ENCODE measurements at regions not wholly inside any gene's neighbourhood (a gene's known extent, or its start where the extent isn't known, plus 50 kb on each side); places are given as distances from the start of the nearest gene placed in this dataset.
"Not testable (repeated sequence)": the region's sequence is repeated elsewhere in the genome, so short reads cannot be mapped to it uniquely, and the experiment has no call there.

DNA sequence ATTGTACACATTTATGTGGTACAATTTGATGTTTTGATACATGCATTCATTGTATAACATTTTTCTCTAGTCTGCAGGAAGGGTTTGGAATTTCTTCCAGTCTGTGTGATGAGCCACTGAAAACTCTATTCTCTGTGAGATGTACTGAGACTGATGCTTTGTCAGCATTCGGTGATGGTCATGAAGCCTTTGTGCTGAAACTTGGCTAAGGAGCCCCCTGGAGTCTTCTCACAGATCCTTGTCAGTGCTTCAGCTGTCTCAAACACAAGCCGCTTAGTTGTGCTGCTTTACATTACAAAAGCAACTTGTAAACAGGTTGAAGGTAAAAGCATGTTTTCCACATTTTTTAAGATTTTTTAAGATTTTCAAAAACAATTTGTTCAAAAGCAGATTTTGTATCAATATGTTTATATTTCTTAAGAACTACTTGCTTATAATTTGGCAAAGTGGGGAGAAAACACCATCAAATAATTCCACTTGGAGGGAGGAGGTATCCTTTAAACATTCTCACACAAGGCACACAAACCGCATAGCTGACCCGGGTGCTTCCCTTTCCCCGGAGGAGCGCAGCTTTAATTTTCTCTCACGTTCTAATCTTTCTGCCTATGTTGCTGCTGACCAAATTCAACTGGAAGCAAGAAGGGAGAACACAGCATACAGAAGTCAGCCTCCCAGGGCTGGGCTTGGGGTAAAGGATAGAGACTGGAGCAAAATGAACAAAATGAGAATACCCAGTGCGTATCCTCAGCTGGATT is 249.8 kb upstream of the VSTM2A start:
- no peak for DNase-seq

DNA sequence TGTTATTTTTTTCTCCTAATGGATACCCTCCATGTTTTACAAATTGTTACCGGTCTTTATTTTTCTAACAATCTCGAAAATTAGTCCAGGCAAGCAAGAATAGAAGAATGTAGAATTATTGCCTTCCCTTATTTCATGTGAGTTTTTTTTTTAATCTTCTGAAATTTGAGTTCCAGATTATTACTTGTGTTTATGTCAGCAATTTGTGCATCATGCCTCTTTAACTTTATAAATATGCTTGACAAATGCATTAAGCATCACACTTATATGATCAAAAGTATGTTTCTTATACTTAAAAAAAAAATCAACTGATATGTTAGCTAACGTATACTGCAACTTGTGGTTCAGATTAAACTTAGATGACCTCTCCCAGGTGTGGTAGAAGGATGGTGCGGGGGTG is 242.7 kb upstream of the VSTM2A start:
- no peak for DNase-seq

DNA sequence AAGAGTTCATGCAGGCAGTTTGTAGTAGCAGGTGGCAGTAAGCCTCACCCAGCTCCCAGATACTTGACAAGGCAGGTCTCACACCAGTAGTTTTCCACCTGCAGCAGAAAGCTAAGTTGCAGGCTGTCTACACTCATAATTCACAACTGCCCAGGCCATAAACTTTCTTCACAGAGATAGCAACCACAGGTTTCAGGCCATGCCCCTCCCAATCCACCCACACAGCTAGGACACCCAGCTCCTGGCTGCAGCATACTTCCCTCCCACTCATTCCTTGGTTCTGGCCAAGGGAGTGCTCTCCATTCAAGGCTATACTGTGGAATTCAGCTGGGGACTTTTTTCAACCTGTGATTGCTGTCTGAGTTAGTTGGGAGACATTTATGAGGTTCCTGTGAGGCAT is 226.2 kb upstream of the VSTM2A start:
- not testable (repeated sequence) for DNase-seq

DNA sequence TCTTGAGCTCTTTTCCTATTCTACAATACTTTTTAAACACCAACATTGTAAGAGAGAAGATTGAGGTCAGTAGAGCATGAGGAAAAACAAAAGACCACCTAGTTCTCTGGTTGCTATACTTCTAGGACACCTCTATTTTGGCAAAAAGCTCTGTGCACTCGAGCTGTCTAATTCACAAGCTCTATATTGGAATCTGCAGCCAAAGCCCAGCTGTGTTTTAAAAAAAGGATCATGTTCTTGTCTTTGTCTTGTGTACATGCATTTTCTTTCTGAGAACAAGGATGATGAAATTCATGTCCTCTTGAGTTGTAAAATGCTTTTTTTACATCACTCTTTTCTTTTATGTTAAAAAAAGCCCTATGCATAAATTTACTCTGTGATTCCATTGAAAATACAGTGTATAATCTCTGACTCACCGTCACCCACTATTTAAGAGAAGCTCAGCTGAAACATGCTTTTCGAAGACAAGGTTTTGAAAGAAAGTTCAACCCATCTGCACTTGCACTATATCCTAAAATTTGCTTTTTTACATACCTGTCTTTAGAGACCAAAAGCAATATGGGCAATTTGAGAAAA is 215.5 kb upstream of the VSTM2A start:
- DNase-seq = no peak

GRCh38 chr7:54330216-54330800 is 211.9 kb upstream of the VSTM2A start:
- no peak for DNase-seq

DNA sequence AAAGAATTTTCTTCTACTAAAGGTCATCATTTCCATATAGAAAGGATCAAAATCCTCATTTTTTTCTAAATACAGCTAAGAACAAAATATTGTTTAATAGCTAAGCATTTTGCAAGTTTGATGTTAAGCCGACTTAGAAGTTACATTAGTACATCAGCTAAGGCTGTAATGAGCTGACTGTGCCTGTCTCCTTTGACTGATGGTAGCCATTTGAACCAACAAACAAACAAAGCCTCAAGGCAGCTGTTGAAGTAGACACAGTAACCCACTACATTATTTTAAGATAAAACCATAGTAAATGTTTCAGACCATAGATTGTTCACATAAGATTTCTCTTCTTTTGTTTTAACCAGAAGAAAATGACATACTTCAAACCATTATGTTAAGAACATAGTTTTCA is 210.9 kb upstream of the VSTM2A start:
- no peak for DNase-seq

DNA sequence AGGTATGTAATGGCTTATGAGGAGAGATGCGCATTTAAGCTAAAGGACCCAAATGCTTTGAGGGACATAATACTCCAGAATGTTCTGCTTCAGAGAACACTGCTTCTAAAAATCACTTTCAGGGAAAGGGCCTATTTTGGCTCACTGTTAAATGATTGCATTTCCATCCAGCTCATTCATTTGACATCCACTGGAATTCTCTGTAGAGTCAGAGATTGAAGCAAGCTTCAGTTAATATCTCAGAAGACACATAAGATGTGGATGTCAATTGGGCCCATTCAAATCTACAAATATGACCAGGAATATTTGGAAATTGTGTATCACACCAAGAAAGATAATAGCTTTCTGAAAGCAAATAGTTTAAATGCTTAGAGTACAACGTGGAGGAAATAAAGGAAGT is 209.9 kb upstream of the VSTM2A start:
- no peak for DNase-seq

DNA sequence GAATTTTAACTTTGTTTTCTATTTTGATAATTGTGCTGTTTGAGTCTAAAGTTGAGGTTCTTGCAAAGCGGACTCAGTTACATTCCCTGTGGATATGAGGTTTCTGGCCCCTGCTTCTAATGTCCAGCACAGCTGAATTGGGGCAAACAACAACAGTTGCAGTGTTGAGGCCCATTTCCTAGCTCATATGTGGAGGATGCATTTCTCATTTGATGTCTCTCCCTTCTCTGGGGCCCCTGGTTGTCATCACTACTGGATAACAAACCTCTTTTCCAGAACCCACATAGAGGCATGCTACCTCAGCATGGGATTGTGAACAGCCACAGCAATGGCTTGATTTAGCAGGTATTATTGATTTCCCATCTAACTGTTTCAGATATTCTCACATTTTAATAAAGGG is 208.2 kb upstream of the VSTM2A start:
- no peak for DNase-seq

- no peak for DNase-seq
Observed at GRCh38 chr7:54336800-54337199, 205.4 kb upstream of the VSTM2A start.

DNA sequence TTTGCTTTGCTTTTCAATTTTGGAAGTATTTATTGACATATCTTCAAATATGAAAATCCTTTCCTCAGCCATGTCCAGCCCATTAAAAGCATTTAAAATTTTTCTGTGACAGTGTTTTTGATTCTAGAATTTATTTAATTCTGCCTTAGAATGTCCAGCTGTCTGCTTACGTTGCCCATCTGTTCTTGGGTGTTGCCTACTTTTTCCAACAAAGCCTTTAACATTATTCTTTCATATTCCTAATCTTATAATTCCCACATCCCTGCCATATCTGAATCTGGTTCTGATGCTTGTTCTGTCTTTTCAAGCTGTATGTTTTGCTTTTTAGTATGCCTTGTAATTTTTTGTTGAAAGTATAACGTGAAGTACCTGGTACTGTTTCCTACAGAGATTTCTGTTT is 204.7 kb upstream of the VSTM2A start:
- no peak for DNase-seq

- no peak for DNase-seq
Observed at GRCh38 chr7:54338319-54338718, 203.9 kb upstream of the VSTM2A start.

DNA sequence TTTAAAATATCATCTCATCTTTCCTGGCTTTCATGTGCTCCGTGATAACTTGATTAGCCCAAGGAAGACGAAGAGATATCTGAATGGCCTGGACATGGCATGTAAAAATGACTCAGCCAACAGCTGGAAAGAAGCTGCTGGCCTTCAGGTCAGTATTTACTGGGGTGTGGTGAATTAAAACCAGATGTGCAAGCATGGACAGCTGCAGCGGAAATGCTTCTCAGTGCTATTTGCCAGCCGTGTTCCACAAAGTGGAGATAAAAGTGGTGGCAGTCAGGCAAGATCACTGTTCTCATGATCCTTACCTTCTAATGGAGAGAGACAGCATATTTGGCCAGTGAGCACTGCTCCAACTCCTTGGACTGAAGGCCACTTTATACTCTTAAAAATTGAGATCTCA is 203.1 kb upstream of the VSTM2A start:
- DNase-seq = no peak

DNA sequence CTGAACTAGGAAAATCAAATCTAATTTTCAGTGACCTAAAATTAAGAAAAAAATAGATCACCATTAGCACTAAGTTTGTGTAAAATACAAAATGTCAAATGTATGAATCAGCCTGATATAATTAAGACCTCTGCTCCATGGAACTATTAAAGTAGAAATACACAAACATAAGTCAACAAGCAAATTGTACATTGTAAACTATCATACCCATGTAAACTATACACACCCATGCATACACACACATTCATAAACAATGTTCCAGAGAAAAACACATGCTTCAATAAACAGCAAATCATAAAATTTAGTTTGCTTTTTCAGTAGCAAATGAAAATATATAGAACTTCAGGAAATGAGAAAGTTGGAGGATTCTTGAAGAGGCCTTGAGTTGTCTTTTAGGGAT is 199.7 kb upstream of the VSTM2A start:
- DNase-seq = no peak

- no peak for DNase-seq
Observed at GRCh38 chr7:54343511-54343910, 198.7 kb upstream of the VSTM2A start.

- no peak for DNase-seq
Observed at GRCh38 chr7:54345746-54346145, 196.4 kb upstream of the VSTM2A start.

DNA sequence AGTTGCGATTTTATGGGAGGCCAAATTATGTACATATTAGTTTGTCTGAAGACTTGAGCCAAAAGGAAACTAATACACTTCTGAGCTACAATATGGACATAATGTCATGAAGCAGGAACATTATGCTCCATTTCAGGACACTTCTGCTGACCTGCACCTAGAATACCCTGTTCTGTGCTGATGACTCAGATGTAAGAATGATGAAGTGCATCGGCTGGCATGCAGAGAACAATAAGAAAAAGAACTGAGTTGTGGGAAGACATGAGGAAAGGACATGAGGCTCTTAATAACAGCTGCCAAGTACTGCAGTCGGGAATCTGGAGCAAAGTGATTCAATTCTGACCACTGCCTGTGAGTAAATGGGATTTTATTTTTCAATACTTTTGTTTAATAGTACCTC is 192.9 kb upstream of the VSTM2A start:
- DNase-seq = no peak

- DNase-seq = no peak
Observed at GRCh38 chr7:54354436-54354835, 187.7 kb upstream of the VSTM2A start.

DNA sequence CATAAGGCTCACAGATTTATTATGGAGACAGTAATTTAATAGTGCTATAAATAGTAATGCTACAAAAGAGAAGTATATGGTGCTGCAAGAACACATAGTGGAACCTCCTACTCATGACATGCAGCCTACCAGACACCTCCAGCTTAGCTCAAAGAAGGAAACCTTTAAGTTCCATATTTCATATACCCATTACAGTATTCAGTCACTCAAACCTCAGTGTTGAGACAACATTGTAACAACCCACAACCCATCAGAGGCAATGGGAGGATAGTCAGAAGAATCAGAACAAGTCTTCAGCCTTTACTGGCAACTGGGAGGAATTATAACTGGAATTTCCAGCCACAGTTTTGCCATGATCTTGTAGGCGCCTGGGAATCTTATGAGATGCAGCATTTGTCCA is 186.3 kb upstream of the VSTM2A start:
- DNase-seq = no peak

DNA sequence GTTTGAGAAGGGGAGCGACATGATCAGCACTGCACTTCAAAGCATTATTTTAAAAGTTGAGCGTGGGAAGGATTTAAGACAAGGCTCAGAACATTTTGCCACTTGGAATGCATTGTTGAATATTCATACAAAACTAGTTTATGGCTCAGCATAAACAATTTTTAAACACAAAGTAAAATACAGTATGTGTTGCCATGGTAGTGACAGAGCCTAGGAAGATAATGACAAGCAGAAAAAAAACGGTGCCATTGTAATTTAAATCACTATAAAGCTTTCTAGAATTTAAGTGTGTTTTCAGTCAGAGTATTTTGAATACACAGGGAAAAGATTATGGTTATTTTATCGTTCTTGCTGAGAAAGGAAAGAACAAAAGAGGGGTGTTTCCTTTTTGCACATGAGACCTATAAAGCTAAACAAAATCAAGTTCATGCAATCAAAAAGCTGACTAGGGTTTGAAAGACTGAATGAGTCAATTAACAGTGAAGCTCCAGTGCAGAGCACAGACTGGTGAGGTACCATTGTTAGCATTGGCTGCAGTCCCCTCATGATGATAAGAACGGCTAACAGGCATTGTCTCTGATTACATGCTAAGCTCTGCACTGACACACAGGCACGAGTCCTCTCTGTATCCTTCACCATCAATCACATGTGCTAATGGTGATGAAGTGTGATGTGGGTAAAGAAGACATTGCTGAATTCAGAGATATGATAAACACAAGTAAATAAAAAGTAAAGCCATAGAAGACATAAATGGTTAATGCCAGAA is 181.9 kb upstream of the VSTM2A start:
- DNase-seq = no peak

- no peak for DNase-seq
Observed at GRCh38 chr7:54390565-54390964, 151.6 kb upstream of the VSTM2A start.

DNA sequence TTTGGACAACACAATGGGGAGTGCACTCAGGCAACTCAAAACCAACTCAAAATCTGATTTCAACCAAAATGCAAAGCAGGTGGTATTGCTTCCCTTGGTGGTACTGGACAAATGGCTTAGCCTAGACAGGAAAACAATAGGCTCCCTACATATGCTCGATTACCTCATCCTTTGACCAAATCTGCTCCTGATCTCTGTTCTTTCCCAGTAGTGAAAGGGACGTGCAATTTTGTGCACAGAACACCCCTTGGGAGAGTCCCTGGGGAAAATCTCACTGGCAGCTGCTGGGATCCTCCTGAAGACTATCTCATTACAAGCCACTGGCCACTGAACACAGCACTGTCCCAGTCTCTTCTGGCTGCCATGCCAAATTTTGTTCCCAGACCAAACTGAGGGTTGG is 149.2 kb upstream of the VSTM2A start:
- DNase-seq = no peak

- no peak for DNase-seq
Observed at GRCh38 chr7:54394834-54395233, 147.3 kb upstream of the VSTM2A start.

- DNase-seq = no peak
Observed at GRCh38 chr7:54397836-54398612, 144.2 kb upstream of the VSTM2A start.

Data from DMS79 (cell line).